ENCODE measurements at regions not wholly inside any gene's neighbourhood (a gene's known extent, or its start where the extent isn't known, plus 50 kb on each side); places are given as distances from the start of the nearest gene placed in this dataset.
A peak's percentile ranks its signal among the peaks of the same experiment; 100 is the strongest.

DNA sequence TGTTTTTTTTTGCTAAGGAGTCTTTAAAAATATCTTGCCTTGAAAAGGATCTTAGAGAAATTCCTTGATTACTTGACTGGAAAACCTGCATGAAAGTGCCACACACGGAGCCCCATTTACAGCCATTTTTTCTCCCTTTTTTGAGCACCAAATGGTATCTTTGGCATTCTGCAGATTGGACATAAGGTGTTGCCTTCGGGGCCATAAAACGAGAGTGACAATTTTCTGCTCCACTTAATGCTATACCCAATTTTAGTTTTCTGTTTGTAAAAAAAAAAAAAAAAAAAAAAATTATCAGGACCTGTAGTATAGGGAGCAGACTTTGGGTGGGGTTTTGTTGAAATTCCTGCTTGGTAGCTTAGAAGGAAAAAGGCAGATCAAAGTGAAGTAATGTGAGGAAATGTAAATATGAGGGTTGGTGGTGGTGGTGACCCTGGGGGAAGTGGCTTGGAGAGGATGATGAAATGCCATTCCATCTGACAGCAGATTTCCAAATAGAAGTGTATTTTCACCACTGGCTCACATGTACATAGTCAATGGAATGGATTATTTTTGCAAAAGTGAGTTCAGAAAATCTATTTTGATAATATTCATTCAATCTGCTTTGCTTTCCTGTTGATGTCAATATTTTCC lies 212.1 kb upstream of the SOX4 start:
- DNase-seq (ENCODE audit: low spot score), result no peak

DNA sequence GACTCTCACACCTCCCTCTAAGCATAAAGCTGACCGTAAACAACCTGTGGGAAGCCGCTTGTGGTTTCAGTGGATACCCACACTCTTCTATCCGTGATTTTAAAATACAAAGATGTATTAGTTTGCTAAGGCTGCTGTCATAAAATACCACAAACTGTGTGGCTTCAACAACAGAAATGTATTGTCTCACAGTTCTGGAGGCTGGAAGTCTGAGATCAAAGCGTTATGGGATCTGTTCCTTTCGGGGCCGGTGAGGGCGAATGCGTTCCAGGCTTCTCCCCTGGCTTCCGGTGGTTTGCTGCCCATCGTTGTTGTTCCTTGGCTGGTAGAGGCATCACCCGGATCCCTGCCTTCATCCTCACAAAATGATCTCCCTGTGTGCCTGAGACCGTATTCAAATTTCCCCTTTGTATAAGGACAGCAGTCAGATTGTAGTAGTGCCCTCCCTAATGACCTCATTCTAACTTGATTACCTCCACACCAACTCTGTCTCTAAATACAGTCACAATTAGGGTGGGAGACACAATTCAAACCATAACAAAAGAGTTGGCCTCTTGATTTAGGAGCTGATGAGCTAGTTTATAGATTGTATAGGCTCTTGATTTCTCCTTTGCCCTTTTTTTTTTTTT lies 210.6 kb upstream of the SOX4 start:
- DNase-seq (ENCODE audit: low spot score), result no peak

- DNase-seq (ENCODE audit: low spot score), result no peak
Measured at GRCh38 chr6:21383450-21384085, 210.0 kb upstream of the SOX4 start.

DNA sequence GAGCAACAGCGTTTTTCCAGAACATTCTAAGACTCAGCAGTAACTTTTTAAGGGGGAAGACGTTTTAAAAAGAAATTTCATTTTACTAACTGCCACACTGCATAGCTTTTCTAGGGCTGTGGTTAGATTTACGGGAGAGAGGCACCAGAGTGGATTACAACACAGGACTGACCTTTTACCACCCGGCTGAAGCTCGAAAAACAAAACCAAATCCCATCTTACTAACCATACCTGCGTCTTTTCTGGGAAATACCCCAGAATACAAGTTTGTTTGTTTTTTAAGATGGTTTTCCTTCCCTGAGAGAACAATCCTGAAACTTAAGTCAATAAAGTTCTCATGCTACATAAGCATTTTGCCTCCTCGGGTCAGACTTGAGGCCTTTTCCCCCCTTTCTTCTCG lies 209.3 kb upstream of the SOX4 start:
- DNase-seq (ENCODE audit: low spot score), result no peak

GRCh38 chr6:21386744-21387143 lies 206.8 kb upstream of the SOX4 start:
- DNase-seq (ENCODE audit: low spot score), result no peak

GRCh38 chr6:21390532-21391213 lies 202.9 kb upstream of the SOX4 start:
- DNase-seq (ENCODE audit: low spot score), result no peak

- DNase-seq (ENCODE audit: low spot score), result no peak
Measured at GRCh38 chr6:21392177-21392576, 201.4 kb upstream of the SOX4 start.

- DNase-seq (ENCODE audit: low spot score), result no peak
Measured at GRCh38 chr6:21393441-21394165, 199.9 kb upstream of the SOX4 start.

DNA sequence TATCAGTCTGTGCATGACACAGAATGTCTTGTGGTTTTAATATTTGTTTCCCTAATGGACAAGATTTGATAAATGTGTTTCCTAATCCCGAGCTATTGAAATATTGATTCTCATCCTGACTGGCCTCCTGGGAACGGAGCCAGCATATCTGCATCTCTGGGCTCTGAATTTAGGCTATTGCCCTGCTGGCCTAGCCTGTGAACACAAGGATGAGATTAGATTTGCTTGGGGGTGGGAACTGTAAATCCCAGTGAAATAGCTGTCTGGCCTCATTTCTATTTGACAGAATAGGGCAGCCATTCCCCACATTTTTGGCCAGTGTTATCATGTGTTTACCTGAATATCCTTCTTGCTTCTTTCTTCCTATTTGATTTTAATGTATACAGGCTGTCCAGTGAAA lies 198.4 kb upstream of the SOX4 start:
- DNase-seq (ENCODE audit: low spot score), result no peak

DNA sequence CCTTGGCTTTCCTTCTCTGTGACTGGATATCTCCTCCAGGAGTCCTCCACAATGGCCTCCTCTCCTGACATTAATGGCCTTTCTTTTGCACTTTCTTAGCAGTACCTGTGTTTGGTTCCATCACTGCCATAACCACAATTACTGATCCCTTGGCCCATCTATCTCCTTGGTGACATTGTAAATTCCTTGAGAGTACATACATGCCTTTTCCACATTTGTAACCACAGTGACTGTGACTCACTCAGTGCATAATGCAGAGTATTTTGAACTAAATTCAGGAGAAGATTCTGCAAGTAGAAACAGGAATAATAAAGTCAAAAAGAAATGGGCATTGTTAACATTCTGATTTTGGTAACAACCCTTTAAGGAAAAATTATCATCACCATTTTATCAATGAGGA lies 197.2 kb upstream of the SOX4 start:
- no peak for DNase-seq (ENCODE audit: low spot score)

DNA sequence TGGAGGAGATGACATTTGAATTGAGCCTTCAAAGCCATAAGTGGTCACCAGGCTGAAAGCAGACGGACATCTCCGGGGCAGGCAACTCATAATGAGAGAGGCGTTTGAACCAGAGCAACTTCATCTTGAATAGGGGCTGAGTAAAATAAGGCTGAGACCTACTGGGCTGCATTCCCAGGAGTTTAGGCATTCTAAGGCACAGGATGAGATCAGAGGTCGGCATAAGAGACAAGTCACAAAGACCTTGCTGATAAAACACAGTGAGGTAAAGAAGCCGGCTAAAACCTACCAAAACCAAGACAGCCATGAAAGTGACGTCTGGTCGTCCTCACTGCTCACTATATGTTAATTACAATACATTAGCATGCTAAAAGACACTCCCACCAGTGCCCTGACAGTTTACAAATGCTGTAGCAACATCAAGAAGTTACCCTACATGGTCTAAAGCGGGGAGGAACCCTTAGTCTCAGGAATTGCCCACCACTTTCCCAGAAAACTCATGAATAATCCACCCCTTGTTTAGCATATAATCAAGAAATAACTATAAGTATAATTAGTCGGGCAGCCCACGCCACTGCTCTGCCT lies 194.7 kb upstream of the SOX4 start:
- no peak for DNase-seq (ENCODE audit: low spot score)

DNA sequence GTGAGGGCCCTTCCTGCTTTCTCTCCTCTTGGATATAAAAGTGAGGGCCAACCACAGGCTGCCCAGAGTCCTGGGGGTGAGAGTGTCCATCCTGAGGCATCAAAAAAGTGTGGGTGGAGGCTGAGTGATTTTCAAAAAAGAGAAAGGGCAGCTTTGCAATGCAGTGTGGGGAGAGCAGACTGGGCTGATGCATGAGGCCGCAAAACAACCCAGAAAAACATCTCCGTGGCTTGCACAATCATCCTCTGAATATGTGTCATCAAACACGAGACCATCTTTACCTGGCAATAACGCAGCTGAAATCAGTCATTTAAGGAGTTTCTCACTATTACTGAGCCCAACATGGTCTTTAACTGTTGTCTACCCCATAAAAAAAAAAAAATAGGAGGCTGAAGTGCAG lies 191.2 kb upstream of the SOX4 start:
- no peak for DNase-seq (ENCODE audit: low spot score)

DNA sequence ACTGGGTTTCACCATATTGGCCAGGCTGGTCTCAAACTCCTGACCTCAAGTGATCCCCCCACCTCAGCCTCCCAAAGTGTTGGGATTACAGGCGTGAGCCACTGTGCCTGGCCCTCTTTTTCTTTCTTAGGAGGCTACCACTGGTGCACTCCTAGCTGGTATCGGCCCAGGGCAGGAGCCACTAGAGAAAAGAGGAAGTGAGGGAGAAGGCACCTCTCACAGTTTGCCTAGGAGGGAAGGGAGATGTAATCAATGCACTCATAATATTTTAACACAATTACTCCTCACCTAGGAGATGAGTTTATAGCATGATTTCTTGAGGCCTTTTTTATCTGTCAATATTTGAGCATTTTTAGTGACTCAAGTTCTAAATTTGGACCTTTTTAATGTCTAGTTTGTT lies 189.0 kb upstream of the SOX4 start:
- DNase-seq (ENCODE audit: low spot score), result no peak

DNA sequence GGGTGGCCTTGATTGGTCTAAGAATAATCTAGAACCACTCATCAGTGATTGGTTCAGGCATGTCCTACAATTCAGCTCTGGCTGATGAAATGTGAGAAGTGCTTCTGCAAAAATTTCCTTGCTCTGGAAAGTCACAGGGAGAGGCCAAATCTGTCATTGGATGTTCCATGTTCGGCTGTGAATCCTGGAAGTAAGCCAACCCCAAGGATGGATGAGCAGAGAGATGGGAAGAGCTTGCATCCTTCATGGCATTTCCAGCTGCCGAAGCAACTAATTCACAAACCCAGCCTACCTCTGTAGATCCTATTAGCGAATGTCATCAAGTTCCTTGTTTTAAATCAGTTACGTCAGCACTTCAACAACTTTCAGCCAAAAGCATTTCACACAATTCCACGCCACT lies 187.2 kb upstream of the SOX4 start:
- DNase-seq (ENCODE audit: low spot score), result no peak

- DNase-seq (ENCODE audit: low spot score), result no peak
Measured at GRCh38 chr6:21409231-21409630, 184.3 kb upstream of the SOX4 start.

DNA sequence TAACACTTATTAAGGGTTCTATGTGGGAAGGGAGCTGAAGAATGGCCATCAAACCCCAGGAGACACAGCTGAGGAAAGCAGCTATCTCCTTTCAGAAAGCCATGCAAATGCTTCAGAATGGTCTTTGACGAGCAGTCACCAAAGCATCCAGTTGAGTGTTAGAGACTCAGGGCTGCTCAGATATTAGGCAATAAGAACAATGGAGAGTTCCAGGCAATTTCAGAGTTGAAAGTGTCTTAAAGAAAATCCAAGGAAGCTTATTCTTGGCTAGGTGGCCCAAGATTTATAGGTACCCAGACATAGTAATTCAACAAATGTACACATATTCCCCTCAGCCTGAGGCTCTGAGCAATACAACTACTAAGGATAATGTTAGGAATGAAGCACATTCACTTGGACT lies 180.1 kb upstream of the SOX4 start:
- no peak for DNase-seq (ENCODE audit: low spot score)

DNA sequence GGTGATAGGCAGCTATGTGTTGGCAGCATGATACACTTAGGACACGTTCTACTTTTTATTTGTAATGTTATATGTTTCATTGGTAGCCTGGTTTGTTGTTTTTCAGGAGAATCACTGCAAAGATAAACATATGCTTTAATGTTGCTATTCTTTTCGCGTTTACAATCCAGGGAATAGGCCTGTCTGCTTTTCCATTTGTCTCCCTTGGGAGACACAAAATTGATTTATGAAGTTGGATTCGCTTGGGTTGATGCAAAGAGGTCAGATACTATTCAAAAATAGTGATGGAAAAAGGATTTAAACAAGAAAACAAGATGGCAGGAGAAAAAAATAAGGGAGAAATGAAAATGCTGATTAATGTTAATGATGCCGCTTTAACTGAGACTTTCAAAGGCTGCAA lies 179.5 kb upstream of the SOX4 start:
- no peak for DNase-seq (ENCODE audit: low spot score)

DNA sequence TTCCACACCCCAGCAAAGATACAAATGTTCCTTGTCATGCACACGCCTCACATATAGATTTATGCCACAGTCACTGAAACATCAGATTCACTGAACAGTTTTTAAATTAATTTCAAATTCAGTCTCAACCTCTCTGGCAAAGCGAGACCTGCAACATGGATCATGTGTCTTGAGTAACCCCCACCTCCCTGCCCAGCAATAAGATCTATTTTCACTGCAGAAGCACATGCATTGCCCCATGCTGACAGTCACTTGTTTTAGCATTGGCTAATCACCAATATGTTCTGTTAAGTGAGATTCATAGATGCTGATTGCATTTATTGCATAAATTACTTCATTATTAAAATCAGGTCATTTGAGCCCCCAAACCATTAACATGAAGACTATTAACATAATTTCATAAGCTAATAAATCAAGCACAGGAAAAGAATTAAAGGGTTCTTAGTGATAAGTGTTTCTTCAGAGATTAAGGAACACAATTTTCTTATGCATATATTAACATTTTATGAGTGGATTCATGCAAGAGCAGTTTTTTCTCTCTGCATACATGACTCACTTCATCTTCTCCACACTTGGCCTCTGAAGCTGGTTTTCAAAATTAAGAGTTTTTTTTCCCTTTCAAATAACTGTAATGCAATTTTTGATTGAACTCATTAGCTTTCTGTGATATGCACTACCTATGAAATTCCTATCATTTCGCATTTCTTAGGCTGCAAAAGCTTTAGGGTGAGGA lies 173.2 kb upstream of the SOX4 start:
- DNase-seq (ENCODE audit: low spot score), result no peak

GRCh38 chr6:21420926-21421325 lies 172.6 kb upstream of the SOX4 start:
- no peak for DNase-seq (ENCODE audit: low spot score)

- DNase-seq (ENCODE audit: low spot score), result peak; percentile 72
Measured at GRCh38 chr6:21423106-21423854, 170.3 kb upstream of the SOX4 start.

All from ecto neural progenitor cell (in vitro differentiated cells).